NCI-H524 (cell line): ENCODE measurements at regions not wholly inside any gene's neighbourhood (a gene's known extent, or its start where the extent isn't known, plus 50 kb on each side); places are given as distances from the start of the nearest gene placed in this dataset.
"Not testable (repeated sequence)": the region's sequence is repeated elsewhere in the genome, so short reads cannot be mapped to it uniquely, and the experiment has no call there.

Experiments used
- DNase-seq, 2 experiments: peaks; one replicate each; lab custom pipeline; 2025; lab: John Stamatoyannopoulos, UW

GRCh38 chr4:75287738-75288517, 226.3 kb downstream of the RCHY1 start:
- DNase-seq: no peak

- no peak for DNase-seq
These were observed 228.4 kb downstream of the RCHY1 start for GRCh38 chr4:75285837-75286236.

GRCh38 chr4:75284831-75285230, 229.4 kb downstream of the RCHY1 start:
- peak in 1 of 2 experiments; percentile 0 for DNase-seq

GRCh38 chr4:75280461-75280860, 233.7 kb downstream of the RCHY1 start:
- not testable (repeated sequence) for DNase-seq

GRCh38 chr4:75259306-75259705, 254.9 kb downstream of the RCHY1 start:
- DNase-seq: no peak

- DNase-seq: no peak
These were observed 258.9 kb downstream of the RCHY1 start for GRCh38 chr4:75255261-75255660.

- DNase-seq: no peak
These were observed 259.5 kb downstream of the RCHY1 start for GRCh38 chr4:75254745-75255144.

- not testable (repeated sequence) for DNase-seq
These were observed 261.1 kb downstream of the RCHY1 start for GRCh38 chr4:75253094-75253493.

- peak in 1 of 2 experiments; percentile 31 for DNase-seq
These were observed 262.7 kb downstream of the RCHY1 start for GRCh38 chr4:75251547-75251946.

GRCh38 chr4:75249739-75250138, 264.5 kb downstream of the RCHY1 start:
- DNase-seq: no peak

GRCh38 chr4:75248770-75249407, 265.3 kb downstream of the RCHY1 start:
- DNase-seq: no peak

- no peak for DNase-seq
These were observed 269.9 kb downstream of the RCHY1 start for GRCh38 chr4:75244325-75244724.

- DNase-seq: no peak
These were observed 270.6 kb downstream of the RCHY1 start for GRCh38 chr4:75243570-75243969.

- DNase-seq: no peak
These were observed 278.7 kb downstream of the RCHY1 start for GRCh38 chr4:75235359-75235951.

GRCh38 chr4:75232546-75232945, 281.7 kb downstream of the RCHY1 start:
- no peak for DNase-seq

GRCh38 chr4:75229806-75230570, 284.2 kb downstream of the RCHY1 start:
- no peak for DNase-seq

GRCh38 chr4:75213480-75213879, 280.6 kb downstream of the PARM1 start:
- DNase-seq: no peak

- no peak for DNase-seq
These were observed 278.5 kb downstream of the PARM1 start for GRCh38 chr4:75211422-75211821.

GRCh38 chr4:75207902-75208301, 275.0 kb downstream of the PARM1 start:
- DNase-seq: no peak

- DNase-seq: no peak
These were observed 262.2 kb downstream of the PARM1 start for GRCh38 chr4:75195111-75195510.

GRCh38 chr4:75194180-75194579, 261.3 kb downstream of the PARM1 start:
- DNase-seq: no peak

- DNase-seq: not testable (repeated sequence)
These were observed 259.3 kb downstream of the PARM1 start for GRCh38 chr4:75192182-75192581.
